HG03060 (cell line): ENCODE measurements at regions not wholly inside any gene's neighbourhood (a gene's known extent, or its start where the extent isn't known, plus 50 kb on each side); places are given as distances from the start of the nearest gene placed in this dataset.
"Not testable (repeated sequence)": the region's sequence is repeated elsewhere in the genome, so short reads cannot be mapped to it uniquely, and the experiment has no call there.

Experiments used
- ATAC-seq: cut with Tn5 transposase; IDR thresholded peaks from one replicate; pipeline ENCODE4 v1.9.1; 2021; ENCODE audit warnings: low read depth, moderate number of reproducible peaks; ENCODE audit not compliant: unreplicated experiment

DNA sequence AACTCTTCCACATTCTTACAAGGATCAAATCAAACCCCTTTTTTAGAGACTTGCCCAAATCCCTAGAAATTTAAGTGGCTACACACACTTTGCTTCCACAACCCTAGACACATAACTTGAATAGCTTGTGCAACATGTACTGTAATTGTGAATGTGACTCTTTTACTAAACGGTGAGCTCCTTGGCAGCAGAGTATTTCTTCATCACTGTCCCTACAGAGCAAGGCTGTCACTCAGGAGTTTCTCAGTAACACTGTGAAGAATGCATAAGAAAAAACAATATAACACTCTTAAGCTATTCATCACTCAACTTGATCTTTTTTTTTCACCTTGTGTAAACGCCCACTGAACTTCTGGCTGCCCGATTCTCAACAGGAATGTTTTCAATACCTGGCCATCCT lies 53.8 kb upstream of the ADAMTS18 start:
- ATAC-seq: no peak

DNA sequence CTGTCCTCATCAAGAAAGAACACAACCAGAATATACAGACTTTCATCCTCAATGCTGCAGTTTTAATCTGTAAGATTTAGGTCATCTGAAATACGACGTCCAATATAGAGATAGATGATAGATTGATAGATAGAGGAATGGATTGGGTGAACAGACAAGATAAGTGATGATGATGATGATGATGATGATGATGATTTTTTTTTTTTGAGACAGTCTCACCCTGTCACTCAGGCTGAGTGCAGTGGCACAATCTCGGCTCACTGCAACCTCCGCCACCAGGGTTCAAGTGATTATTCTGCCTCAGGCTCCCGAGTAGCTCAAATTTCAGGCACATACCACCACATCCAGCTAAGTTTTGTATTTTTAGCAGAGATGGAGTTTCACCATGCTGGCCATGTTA lies 56.3 kb upstream of the ADAMTS18 start:
- no peak for ATAC-seq

DNA sequence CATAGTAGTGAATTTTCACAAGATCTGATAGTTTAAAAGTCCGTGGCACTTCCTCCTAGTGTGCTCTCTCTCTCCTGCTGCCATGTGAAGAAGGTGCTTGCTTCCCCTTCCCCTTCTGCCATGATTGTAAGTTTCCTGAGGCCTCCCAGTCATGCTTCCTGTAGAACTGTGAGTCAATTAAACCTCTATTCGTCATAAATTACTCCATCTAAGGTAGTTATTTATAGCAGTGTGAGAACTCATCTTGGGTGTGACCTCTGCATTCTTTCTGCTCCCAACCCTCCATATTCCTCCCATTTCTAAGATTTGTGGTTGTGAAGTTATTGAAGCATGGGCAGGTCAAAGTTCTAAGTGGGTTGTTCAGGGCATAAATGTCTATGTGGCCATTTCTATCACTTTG lies 62.1 kb upstream of the ADAMTS18 start:
- ATAC-seq: no peak

DNA sequence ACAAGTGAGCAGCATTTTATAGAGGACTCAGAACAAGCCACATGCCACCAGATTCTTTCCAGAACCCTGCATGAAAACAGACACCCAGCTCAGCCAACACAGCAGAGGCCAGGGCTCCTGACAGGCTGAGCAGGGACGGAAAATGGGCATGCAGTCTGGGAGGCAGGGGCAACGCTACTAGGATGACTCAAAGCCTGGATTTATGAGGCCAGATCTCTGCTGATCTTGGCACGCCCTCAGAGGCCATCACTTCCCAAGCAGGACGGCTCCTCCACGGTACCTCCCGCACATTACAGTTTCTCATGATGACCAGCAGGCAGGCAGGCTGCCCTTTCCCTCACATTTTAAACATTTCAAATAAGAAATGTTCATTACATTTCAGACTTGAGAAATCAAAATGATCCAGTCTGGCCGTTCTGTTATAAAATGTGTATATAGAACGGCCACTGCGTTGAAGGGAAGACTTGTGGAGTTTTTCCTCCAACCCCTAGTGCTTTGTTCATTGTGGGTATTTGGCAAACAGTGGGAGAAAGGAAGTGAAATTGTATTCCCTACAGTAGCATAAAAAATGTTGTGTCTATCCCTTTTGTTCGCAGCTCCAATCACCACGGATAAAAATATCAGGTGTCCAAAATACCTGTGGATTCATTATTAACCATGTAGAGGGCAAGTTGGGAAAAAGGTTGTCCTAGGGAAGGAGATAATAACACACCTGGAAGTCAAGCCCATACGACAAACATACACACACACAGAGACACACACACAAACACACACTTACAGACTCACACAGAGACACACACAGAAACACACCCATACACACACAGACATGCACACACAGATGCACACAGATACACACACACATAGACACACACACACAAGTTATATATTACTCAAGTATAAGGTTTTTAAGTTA lies 64.8 kb upstream of the ADAMTS18 start:
- ATAC-seq: no peak

DNA sequence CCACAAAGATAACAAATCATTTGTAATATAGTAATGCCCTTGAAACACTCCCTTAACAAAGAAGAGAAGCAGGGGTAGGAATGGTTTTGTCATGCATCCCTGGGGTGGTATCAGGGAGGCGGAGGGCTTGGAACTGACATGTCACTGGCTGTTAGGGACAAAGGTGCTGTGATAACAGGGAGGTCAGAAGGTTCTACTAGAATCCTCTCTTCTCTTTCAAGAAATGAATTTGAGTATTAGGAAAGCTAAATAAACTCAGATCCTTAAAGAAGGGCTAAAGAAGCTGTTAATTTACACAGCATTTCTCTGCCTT lies 65.4 kb upstream of the ADAMTS18 start:
- no peak for ATAC-seq

DNA sequence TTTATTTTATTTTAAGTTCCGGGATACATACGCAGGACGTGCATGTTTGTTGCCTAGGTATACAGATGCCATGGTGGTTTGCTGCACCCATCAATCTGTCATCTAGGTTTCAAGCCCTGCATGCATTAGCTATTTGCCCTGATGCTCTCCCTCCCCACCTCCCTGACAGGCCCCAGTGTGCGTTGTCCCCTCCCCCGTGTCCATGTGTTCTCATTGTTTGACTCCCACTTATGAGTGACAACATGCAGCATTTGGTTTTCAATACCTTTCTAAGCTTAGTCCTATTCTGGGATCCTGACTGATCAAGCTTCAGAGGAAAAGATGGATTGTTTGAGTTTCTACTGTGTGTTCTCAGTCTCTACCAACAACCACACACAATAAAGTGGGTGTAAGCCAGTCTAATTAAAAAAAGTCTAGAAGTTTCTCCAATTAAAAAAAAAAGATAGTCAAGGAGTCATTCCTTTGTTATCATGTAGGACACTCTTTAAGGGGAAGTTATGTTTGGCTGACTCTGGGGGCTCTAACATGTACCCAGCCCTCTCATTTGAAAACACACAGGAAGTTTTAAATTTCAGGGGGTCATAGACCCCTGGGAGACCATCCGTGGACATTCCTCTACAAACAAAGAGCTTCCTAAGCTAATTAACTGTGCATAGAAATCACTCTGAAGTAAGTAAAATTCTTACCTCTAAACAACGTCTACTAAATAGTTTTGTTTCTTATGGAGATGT lies 66.3 kb upstream of the ADAMTS18 start:
- no peak for ATAC-seq

DNA sequence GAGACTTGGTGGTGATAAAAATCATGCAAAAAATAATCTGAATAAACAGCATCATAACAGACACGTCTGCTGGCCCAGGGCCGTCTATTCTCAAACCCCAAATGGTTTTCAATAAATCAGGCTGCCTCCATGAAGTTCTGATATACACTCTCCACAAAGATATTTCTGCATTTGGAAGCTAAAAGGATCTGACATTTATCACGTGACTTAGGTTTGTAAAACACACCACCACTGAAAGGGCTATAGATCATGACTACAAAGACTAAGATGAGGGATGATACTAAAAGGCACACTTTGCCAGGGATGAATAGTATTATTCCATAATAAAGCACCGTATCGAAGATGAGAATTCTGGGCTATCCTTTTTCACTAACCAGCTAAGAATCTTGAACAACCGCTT lies 67.6 kb upstream of the ADAMTS18 start:
- no peak for ATAC-seq

DNA sequence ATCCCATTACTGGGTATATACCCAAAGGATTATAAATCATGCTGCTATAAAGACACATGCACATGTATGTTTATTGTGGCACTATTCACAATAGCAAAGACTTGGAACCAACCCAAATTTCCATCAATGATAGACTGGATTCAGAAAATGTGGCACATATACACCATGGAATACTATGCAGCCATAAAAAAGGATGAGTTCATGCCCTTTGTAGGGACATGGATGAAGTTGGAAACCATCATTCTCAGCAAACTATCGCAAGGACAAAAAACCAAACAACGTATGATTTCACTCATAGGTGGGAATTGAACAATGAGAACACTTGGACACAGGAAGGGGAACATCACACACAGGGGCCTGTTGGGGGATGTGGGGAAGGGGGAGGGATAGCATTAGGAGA lies 71.7 kb upstream of the ADAMTS18 start:
- not testable (repeated sequence) for ATAC-seq

DNA sequence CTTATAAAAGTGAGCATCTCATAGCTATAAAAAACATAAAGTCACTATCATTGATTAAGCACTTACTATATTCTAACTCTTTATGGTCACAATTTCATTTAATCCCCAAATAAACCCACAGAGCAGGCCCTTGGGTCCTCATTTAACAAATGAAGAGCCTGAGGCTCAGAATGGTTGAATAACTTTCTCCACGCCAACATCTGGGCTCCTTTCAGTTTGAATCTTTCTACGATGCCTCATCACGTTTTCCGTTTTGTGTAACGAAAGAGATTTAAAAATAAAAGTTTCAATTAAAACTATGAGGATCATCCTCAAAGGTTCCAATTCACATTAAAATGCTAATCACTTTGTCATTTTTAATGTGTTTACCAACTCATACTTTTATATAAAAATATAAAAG lies 74.2 kb upstream of the ADAMTS18 start:
- no peak for ATAC-seq

DNA sequence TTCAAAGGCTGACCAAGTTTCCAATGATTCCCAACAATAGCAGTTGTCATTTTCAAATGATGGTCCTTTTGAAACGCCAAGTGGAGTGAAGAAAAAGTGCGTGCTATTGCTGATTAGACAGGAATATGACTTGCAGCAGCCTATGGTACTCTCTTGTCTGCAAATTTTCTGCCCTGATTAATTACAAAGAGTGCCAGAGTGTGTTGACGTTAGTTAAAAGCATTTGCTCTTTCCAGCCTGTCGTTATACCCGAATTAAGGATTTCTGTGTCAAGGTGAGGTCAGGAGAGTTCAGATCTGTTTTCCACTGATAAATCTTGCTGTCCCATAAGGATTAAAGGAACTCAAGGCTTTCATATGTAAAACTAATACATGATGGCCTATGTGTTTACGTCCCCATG lies 75.0 kb upstream of the ADAMTS18 start:
- no peak for ATAC-seq

DNA sequence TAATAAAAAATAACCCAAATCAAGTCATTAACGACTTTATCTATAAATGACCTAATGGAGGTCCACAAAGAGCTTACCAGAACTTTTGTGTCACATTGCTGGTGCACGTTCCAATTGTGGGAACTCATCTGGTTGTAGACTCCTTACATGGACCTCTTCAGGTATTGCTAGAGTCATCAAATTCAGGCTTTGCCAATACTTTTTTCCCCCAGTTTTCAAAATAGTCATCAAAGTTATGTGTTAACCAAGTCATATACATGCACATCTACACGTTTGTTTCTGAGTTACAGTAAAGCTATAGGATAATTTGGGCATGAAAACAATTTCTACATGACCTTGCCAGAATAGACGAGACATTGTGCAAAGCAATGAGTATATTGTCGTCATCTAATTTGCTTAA lies 76.2 kb upstream of the ADAMTS18 start:
- no peak for ATAC-seq

DNA sequence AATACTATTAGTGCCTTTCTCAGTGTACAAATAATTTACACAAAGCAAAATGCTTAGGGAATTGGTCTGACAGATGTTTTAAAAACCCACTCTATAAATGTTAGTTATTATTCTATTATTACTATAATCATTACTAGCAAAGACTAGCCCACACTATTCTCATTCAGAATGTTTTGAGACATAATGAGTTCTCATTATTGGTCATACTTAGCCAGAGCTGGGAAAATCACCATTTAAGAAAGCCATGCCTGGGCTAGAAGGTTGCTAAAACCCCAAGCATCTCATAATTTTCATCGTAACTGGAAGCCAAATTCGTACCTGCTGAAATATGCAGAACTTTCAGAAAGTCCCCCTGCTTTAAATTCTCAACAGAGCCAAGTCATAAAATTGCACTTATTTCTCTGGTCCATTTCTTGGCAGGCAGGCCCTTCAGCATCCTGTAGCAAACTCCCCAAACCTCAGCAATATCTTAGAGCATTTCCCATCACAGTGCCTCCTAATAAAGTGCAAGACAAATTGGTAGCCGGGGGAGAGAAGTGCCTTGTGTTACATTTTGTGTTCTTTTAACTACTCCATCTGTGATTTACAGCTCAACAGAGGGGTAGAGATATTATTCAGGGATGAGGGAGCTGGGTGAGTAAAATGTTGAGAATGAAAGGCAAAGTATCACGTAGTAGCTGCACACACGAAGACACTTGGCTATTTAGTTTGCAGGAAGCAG lies 79.8 kb upstream of the ADAMTS18 start:
- no peak for ATAC-seq

DNA sequence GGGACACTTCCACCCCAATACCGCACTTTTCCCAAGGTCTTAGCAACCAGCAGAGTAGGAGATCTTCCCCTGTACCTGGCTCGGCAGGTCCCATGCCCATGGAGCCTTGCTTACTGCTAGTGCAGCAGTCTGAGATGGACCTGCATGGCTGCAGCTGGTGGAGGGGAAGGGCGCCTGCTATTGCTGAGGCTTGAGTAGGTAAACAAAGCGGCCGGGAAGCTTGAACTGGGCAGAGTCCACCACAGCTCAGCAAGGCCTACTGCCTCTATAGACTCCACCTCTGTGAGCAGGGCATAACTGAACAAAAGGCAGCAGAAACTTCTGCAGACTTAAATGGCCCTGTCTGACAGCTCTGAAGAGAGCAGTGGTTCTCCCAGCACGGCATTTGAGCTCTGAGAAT lies 90.4 kb upstream of the ADAMTS18 start:
- ATAC-seq: not testable (repeated sequence)

DNA sequence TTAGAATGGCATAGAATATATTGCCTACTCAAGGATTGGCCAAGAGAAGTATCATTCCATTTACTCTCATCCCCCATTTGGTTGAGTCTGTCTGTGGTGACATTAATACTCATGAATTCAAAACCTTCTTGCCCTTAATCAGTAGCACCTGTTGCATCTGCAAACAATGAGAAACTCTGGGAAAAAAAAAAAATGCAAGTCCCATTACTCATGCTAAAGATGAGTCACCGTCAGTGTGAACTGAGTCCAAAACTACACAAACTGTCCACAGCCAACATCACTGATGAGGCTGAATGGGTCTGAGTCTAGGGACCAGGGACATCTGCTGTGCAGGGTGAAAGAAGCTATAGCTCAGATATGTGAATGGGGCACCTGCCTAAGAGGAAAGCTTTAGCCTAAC lies 96.9 kb upstream of the ADAMTS18 start:
- no peak for ATAC-seq

DNA sequence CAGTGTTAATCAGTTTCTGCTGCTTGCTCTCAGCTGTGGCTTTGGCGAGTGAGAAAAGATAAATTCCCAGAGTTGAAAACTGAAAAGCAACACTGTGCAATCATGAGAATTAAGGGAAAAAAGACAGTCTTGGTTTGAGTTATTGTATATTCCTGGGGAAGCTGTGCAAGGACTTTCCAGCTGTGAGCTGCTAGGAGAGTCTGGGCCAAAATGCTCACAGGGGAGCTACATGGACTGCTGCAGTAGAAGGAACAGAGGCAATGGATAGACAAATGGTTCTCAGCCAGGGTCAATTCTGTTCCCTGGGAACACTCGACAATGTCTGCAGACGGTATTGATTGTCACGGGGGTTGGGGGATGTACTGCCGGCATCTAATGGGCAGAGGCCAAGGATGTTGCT lies 102.0 kb upstream of the ADAMTS18 start:
- ATAC-seq: no peak

DNA sequence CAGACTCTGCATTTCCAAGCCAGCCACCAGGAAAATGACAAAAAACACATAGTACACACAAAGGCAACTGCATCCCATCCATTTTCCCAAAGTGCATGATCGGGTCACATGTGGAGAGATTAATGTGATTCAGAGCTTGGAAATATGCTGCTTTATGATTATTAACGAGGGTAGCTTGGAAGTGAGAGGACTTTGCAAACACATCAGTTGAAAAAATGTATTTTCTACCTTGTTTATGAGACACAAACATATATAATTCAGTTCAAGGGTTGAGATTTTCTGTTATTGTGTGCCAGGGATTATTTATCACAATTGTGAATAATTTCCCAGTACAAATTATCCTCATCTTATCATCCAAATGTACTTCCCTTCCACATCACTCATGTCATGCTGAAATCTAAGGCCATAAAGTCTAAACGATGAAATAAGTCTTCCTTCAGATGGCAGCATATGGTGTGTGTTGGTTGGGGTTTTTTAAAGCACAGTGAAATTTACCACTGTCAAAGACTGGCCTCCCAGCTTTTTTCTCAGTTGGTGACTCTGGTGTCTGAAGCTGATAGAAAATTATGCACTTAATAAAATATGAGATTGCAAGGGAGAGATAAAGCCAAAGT lies 104.7 kb upstream of the ADAMTS18 start:
- ATAC-seq: no peak

DNA sequence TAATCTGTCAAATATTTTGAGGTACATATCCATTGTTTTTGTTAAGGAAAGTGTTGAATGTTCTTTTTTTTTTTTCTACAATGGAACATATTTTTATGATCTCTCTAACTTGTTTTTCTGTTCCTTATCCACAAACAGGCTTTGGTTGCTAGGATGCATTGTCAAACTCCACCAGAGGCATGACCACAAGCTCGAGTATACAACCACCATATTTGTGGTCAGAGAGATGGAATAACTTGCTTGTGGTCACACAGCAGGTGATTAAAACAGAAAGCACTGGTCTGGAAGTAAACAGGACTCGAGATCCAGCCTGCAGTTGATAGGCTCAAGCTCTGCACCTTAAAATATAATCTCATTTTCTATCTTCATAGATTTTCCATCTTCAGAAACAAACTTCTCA lies 105.8 kb upstream of the ADAMTS18 start:
- no peak for ATAC-seq

DNA sequence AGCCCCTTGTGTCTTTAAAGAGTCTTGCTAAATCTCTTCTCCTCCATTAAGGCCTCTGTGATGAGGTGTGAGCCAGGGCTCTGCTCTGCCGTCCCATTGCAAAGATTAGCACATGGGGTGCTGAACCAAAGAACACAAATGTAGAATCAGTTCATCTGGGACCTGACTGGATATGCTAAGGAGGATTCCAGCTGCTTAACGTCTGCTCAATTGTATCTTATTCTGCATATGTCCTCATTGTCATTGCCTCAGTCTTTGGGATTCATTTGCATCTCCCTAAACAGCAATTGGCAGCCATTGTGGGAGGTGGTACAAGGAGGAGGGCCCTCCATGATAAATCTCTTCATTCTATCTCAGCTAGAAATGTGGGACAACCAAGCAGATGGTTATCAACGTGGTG lies 106.3 kb upstream of the ADAMTS18 start:
- no peak for ATAC-seq

DNA sequence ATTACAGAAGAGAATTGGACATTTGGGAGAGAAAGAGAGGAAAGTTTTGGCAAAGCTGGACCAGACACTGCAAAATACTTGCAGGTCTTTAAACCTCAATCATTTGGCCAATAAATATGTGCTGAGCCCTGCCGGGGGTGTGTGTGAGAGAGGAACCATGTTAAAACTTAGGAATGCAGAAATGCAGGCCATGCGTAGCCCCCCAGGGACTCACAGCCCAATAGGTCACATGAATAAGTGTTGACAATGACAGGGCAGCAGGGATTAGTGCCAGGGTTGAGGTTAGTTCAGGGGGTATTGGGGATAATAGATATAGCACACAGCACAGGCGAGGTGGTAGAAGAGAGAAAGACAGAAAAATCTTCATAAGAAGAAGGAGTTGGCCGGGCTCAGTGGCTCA lies 113.3 kb upstream of the ADAMTS18 start:
- no peak for ATAC-seq

DNA sequence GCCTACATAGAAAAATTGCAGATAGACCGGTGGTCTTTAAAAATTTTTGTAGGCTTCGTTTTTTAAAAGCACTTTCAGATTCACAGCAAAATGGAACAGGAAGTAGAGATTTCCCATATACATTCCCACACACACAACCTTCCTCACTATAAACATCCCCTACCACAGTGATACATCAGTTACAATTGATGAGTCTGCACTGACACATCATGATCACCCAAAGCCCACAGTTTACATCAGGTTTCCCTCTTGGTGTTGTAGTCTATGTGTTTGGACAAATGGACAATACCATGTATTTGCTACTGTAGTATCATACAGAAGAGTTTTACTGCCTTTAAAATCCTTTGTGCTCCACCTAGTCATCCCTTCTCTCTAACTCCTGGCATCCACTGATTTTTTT lies 113.9 kb upstream of the ADAMTS18 start:
- ATAC-seq: no peak

DNA sequence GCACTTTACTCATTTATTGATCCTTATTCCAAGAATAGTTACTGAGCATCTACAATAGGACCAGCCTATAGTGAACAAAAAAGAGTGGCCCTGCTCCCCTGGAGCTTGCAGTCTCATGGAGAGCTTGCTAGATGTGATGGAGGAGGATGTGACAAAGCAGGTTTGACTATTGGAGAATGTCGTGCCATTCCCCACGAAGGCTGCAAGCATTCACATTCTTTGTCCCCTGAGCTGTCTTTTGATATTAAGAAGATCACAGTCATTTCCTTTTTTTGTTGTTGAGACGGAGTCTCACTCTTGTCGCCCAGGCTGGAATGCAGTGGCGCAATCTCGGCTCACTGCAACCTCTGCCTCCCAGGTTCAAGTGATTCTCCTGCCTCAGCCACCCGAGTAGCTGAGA lies 115.0 kb upstream of the ADAMTS18 start:
- no peak for ATAC-seq
